ENCODE measurements at regions not wholly inside any gene's neighbourhood (a gene's known extent, or its start where the extent isn't known, plus 50 kb on each side); places are given as distances from the start of the nearest gene placed in this dataset.

- Mint-ChIP-seq H3K27ac (peak overlapping the region in 1 of 6 donors; percentile 21), H3K4me3 (no peak overlapping the region), H3K36me3 (peaks cover 4 to 31% of the 10 kb centered on the region in 2 donors), H3K4me1 (peaks cover 0 to 7% (median 4%) of the 10 kb centered on the region in 3 donors), H3K9me3 (peaks cover 7 to 28% (median 20%) of the 10 kb centered on the region in 7 donors), H3K27me3 (peaks cover 5 to 10% (median 7%) of the 10 kb centered on the region in 3 donors)
- peak in 1 of 2 donors; percentile 21 for ATAC-seq (ENCODE audit: low read depth in 2 of 2)
- no peak for DNase-seq
Observed at GRCh38 chr6:6376845-6377244, 56.4 kb upstream of the F13A1 start.

DNA sequence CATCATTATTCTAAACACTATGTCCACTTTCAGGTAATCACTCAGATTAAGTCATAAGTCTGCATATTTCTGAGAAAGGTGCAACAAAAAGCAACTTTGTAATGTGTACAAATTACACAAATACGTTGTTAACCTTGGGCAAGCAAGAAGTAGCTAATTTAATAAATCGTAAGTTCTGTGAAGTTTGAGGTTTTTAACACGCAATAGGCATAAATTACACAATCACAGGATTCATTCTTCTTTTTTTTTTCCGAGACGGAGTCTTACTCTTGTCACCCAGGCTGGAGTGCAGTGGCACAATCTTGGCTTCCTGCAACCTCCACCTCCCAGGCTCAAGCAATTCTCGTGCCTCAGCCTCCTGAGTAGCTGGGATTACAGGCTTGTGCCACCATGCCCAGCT is 57.2 kb upstream of the F13A1 start:
- peaks cover 5 to 10% (median 7%) of the 10 kb centered on the region in 3 donors for H3K27me3 Mint-ChIP-seq
- H3K36me3 Mint-ChIP-seq = peaks cover 4 to 26% of the 10 kb centered on the region in 2 donors
- peaks cover 7 to 24% (median 15%) of the 10 kb centered on the region in 7 donors for H3K9me3 Mint-ChIP-seq
- DNase-seq = no peak
- H3K4me1 Mint-ChIP-seq = peaks cover 0 to 7% (median 4%) of the 10 kb centered on the region in 3 donors
- no peak overlapping the region for H3K4me3 Mint-ChIP-seq
- H3K27ac Mint-ChIP-seq = no peak overlapping the region
- ATAC-seq (ENCODE audit: low read depth in 2 of 2) = no peak

GRCh38 chr6:6379573-6379972 is 59.1 kb upstream of the F13A1 start:
- DNase-seq = no peak
- Mint-ChIP-seq H3K4me1 (peaks cover 0 to 7% (median 4%) of the 10 kb centered on the region in 3 donors), H3K36me3 (peaks cover 4 to 7% of the 10 kb centered on the region in 2 donors), H3K4me3 (no peak overlapping the region), H3K27ac (no peak overlapping the region), H3K9me3 (peaks cover 0 to 7% (median 4%) of the 10 kb centered on the region in 7 donors), H3K27me3 (peaks cover 7 to 12% (median 9%) of the 10 kb centered on the region in 3 donors)
- no peak for ATAC-seq (ENCODE audit: low read depth in 2 of 2)

GRCh38 chr6:6384520-6384919 is 64.1 kb upstream of the F13A1 start:
- ATAC-seq (ENCODE audit: low read depth in 2 of 2) = no peak
- Mint-ChIP-seq H3K27me3 (peaks cover 0 to 12% (median 7%) of the 10 kb centered on the region in 3 donors), H3K4me3 (no peak overlapping the region), H3K4me1 (peaks cover 5 to 20% (median 15%) of the 10 kb centered on the region in 3 donors), H3K27ac (peak overlapping the region in 1 of 6 donors; percentile 9), H3K9me3 (no peaks in the 10 kb centered on the region), H3K36me3 (peaks cover 0 to 4% of the 10 kb centered on the region in 2 donors)
- DNase-seq = no peak

- Mint-ChIP-seq H3K27ac (no peak overlapping the region), H3K36me3 (peaks cover 0 to 4% of the 10 kb centered on the region in 2 donors), H3K4me1 (peaks cover 13 to 21% (median 18%) of the 10 kb centered on the region in 3 donors), H3K27me3 (peaks cover 0 to 7% (median 0%) of the 10 kb centered on the region in 3 donors), H3K4me3 (no peak overlapping the region), H3K9me3 (no peaks in the 10 kb centered on the region)
- ATAC-seq (ENCODE audit: low read depth in 2 of 2) = no peak
- no peak for DNase-seq
Observed at GRCh38 chr6:6386010-6386409, 65.5 kb upstream of the F13A1 start.

DNA sequence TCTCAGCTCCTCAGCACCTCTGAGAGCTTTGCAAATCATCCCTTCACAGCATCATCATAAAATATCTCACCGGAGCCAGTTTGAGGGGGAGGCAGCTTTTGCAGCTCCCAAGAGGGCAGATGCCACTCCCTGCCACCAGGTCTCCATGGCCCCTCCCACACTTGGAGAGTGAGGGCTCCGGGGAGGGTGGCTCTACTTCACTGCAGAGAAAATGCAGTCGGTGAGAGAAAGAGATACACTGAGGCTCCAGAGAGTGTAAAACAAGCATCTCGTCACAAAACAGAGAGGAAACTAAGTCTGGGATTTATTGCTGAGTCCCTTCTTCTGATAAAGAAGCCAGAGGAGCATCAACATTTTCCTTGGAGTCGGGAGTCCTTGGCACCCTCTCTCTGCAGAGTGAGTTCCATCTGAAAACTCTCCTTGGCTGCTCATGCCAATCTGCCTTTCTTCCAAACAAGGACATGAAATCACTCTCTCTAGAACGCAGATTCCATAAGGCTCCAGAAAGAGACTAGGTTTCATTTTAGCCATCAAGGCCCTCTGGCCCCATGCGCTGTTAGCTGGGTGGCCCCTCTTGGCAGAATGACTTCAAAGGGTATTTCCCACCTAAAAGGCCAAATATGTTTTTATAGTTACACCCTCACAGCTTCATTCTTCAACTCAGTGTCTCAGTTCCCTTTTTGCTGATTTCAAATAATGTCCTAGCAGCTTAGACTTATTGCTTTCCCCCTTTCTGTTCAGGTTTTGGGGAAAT is 70.6 kb upstream of the F13A1 start:
- peaks cover 34 to 51% (median 47%) of the 10 kb centered on the region in 3 donors for H3K4me1 Mint-ChIP-seq
- H3K4me3 Mint-ChIP-seq = peak overlapping the region; percentile 12 to 87 (median 76)
- peak; percentile 84 to 87 for ATAC-seq (ENCODE audit: low read depth in 2 of 2)
- DNase-seq = peak; percentile 76
- H3K9me3 Mint-ChIP-seq = no peaks in the 10 kb centered on the region
- no peaks in the 10 kb centered on the region for H3K36me3 Mint-ChIP-seq
- H3K27me3 Mint-ChIP-seq = peaks cover 0 to 3% (median 3%) of the 10 kb centered on the region in 3 donors
- H3K27ac Mint-ChIP-seq = peak overlapping the region; percentile 97 to 99 (median 98)

DNA sequence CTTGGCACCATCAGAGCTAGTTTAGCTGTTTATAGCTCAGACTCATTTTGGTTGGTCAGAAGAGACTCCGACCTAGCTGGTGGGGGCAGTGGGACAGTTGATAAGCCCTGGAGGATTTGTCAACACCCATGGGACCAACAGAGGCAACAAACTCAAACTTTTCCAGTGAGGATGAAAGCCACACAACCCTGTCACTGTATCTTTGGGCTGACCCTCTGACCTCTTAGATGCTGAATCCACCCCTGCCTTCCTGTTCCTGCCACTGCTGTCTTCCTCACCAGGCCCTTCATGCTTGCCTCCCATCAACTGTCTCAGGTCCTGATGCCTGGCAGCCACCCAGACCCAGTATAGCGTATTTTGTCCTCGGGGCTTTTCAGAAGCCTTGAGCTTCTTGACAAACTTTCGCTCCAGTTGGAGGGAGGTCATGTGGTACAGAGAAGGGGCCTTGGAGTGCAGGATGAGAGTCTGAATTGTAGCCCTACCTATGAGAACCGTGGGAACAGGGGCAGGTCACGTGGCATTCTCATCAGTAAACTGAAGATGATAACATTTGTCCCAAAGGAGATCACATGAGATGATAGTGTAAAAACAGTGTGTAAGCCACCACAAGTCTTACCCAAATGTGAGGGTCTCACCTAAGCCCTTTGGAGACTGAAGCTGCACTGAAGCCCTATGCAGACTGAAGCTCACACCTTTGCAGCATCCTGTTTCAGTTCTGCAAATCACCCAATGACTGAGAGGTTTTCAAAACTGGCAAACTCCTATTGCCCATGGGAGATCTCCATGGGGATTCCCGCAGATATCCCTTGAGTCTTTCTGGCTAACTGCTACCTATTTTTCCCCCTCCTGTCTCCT is 72.0 kb upstream of the F13A1 start:
- ATAC-seq (ENCODE audit: low read depth in 2 of 2) = peak; percentile 64 to 72
- peak; percentile 75 for DNase-seq
- H3K9me3 Mint-ChIP-seq = no peaks in the 10 kb centered on the region
- H3K4me1 Mint-ChIP-seq = peaks cover 34 to 54% (median 42%) of the 10 kb centered on the region in 3 donors
- H3K36me3 Mint-ChIP-seq = no peaks in the 10 kb centered on the region
- H3K27ac Mint-ChIP-seq = peak overlapping the region; percentile 67 to 99 (median 97)
- peaks cover 11 to 18% (median 15%) of the 10 kb centered on the region in 3 donors for H3K27me3 Mint-ChIP-seq
- H3K4me3 Mint-ChIP-seq = peak overlapping the region; percentile 18 to 81 (median 50)

DNA sequence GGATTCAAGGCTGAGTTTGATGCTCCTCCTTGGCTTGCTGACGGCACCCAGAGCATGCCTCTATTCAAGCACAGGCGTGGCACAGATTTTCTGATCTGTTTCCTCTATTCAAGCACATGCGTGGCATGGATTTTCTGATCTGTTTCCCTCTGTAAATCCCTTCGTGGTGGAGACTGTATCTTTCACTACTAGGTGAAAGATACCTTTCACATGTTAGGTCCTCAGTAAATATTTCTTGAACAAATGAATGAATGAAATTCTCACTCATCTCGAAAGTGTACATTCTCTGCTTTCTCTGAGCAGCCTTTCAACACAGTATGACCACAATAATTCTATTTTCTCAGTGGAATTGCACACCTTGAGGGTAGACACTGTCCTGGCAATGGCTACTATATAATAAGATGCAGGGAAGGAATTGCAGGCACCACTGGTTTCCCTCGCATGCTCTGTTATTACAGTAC is 72.6 kb upstream of the F13A1 start:
- peak overlapping the region; percentile 18 to 81 (median 50) for H3K4me3 Mint-ChIP-seq
- H3K9me3 Mint-ChIP-seq = no peaks in the 10 kb centered on the region
- ATAC-seq (ENCODE audit: low read depth in 2 of 2) (peak; percentile 23 to 31), DNase-seq (no peak)
- H3K4me1 Mint-ChIP-seq = peaks cover 34 to 54% (median 42%) of the 10 kb centered on the region in 3 donors
- peak overlapping the region; percentile 67 to 99 (median 97) for H3K27ac Mint-ChIP-seq
- peaks cover 14 to 24% (median 21%) of the 10 kb centered on the region in 3 donors for H3K27me3 Mint-ChIP-seq
- H3K36me3 Mint-ChIP-seq = no peaks in the 10 kb centered on the region

- Mint-ChIP-seq H3K27ac (peak overlapping the region in 1 of 6 donors; percentile 87), H3K9me3 (no peaks in the 10 kb centered on the region), H3K4me1 (peaks cover 24 to 46% (median 38%) of the 10 kb centered on the region in 3 donors), H3K4me3 (no peak overlapping the region), H3K36me3 (no peaks in the 10 kb centered on the region), H3K27me3 (peaks cover 14 to 29% (median 28%) of the 10 kb centered on the region in 3 donors)
- ATAC-seq (ENCODE audit: low read depth in 2 of 2) = no peak
- no peak for DNase-seq
Observed at GRCh38 chr6:6395581-6396197, 75.2 kb upstream of the F13A1 start.

- H3K36me3 Mint-ChIP-seq = no peaks in the 10 kb centered on the region
- H3K27me3 Mint-ChIP-seq = peaks cover 21 to 47% (median 43%) of the 10 kb centered on the region in 3 donors
- DNase-seq (no peak), ATAC-seq (ENCODE audit: low read depth in 2 of 2) (no peak)
- H3K9me3 Mint-ChIP-seq = peaks cover 0 to 2% (median 0%) of the 10 kb centered on the region in 7 donors
- H3K27ac Mint-ChIP-seq = no peak overlapping the region
- no peak overlapping the region for H3K4me3 Mint-ChIP-seq
- H3K4me1 Mint-ChIP-seq = peaks cover 9 to 27% (median 21%) of the 10 kb centered on the region in 3 donors
Observed at GRCh38 chr6:6397842-6398241, 77.4 kb upstream of the F13A1 start.

GRCh38 chr6:6399568-6399967 is 79.1 kb upstream of the F13A1 start:
- Mint-ChIP-seq H3K36me3 (no peaks in the 10 kb centered on the region), H3K27ac (peak overlapping the region in 1 of 6 donors; percentile 27), H3K27me3 (peaks cover 21 to 52% (median 43%) of the 10 kb centered on the region in 3 donors), H3K4me3 (no peak overlapping the region), H3K9me3 (peaks cover 0 to 2% (median 0%) of the 10 kb centered on the region in 7 donors), H3K4me1 (peaks cover under 1 to 14% (median 10%) of the 10 kb centered on the region in 3 donors)
- ATAC-seq (ENCODE audit: low read depth in 2 of 2) = no peak
- no peak for DNase-seq

GRCh38 chr6:6401401-6401800 is 80.9 kb upstream of the F13A1 start:
- H3K4me3 Mint-ChIP-seq = no peak overlapping the region
- H3K27me3 Mint-ChIP-seq = peaks cover 20 to 45% (median 36%) of the 10 kb centered on the region in 3 donors
- peaks cover 0 to 2% (median 0%) of the 10 kb centered on the region in 7 donors for H3K9me3 Mint-ChIP-seq
- H3K27ac Mint-ChIP-seq = no peak overlapping the region
- DNase-seq (no peak), ATAC-seq (ENCODE audit: low read depth in 2 of 2) (no peak)
- peaks cover 0 to 7% (median 6%) of the 10 kb centered on the region in 3 donors for H3K4me1 Mint-ChIP-seq
- H3K36me3 Mint-ChIP-seq = no peaks in the 10 kb centered on the region

DNA sequence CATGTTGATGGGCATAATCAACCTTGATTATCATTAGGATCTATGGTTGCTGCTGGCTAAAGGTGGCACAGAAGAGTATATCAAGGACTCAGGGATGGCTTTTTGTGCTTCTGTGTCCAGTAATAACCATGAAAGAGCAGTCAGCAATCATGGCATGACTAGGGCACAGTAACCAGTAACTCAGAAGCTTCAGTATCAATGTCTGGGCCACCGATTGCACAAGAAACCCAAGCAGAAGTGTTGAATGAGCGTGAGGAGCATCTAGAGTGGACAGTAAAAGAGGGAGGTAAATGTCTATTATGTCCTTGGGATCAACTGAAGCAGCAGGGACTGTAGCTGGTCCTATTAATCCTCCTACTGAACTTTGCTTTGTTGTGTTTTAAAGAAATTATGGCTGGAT is 81.5 kb upstream of the F13A1 start:
- Mint-ChIP-seq H3K27me3 (peaks cover 14 to 39% (median 30%) of the 10 kb centered on the region in 3 donors), H3K4me1 (peaks cover 0 to 5% (median 2%) of the 10 kb centered on the region in 3 donors), H3K9me3 (peaks cover 0 to 2% (median 0%) of the 10 kb centered on the region in 7 donors), H3K36me3 (no peaks in the 10 kb centered on the region), H3K27ac (no peak overlapping the region), H3K4me3 (peak overlapping the region in 1 of 8 donors; percentile 32)
- DNase-seq = no peak
- no peak for ATAC-seq (ENCODE audit: low read depth in 2 of 2)

All from naive B cell (primary cell).